Trophoblast cell (in vitro differentiated cells and primary cell): ENCODE measurements at regions not wholly inside any gene's neighbourhood (a gene's known extent, or its start where the extent isn't known, plus 50 kb on each side); places are given as distances from the start of the nearest gene placed in this dataset.

ENCODE experiments used
- DNase-seq, 2 donors: peaks; one replicate each; pipeline ENCODE4 v3.0.0-alpha.2; 2016
- H2AFZ ChIP-seq: 2 replicates; pipeline ENCODE4 v1.6.1; 2013; ENCODE audit warnings: low read length, moderate library complexity, mild to moderate bottlenecking; ENCODE audit not compliant: insufficient read depth, poor library complexity
- H2AK5ac ChIP-seq: 2 replicates; pipeline ENCODE4 v1.6.1; 2013; ENCODE audit warnings: mild to moderate bottlenecking, low read length
- H2BK120ac ChIP-seq: 2 replicates; pipeline ENCODE4 v1.6.1; 2013; ENCODE audit warnings: low read length, mild to moderate bottlenecking, moderate library complexity; ENCODE audit not compliant: insufficient read depth, poor library complexity
- H2BK12ac ChIP-seq: 2 replicates; pipeline ENCODE4 v1.6.1; 2013; ENCODE audit warnings: mild to moderate bottlenecking, low read length, moderate library complexity
- H2BK5ac ChIP-seq: 2 replicates; pipeline ENCODE4 v1.6.1; 2013; ENCODE audit warnings: low read length, low read depth, moderate library complexity, mild to moderate bottlenecking; ENCODE audit not compliant: poor library complexity
- H3K14ac ChIP-seq: 2 replicates; pipeline ENCODE4 v1.6.1; 2013; ENCODE audit warnings: mild to moderate bottlenecking, low read length
- H3K18ac ChIP-seq: 2 replicates; pipeline ENCODE4 v1.6.1; 2013; ENCODE audit warnings: mild to moderate bottlenecking, low read length
- H3K23ac ChIP-seq: 2 replicates; pipeline ENCODE4 v1.6.1; 2013; ENCODE audit warnings: low read length
- H3K27ac ChIP-seq: 2 replicates; pipeline ENCODE4 v1.5.1; 2013; ENCODE audit warnings: low read depth, mild to moderate bottlenecking, inconsistent platforms, low read length, moderate library complexity
- H3K27me3 ChIP-seq: 2 replicates; pipeline ENCODE4 v1.6.1; 2013; ENCODE audit warnings: inconsistent platforms, mild to moderate bottlenecking, low read length, moderate library complexity; ENCODE audit not compliant: insufficient read depth
- H3K36me3 ChIP-seq, 2 experiments: 1 replicate in 1 of 2; 2 replicates in 1 of 2; pipeline ENCODE4 v1.6.1; 2013; ENCODE audit warnings: low read length in 2 of 2, mild to moderate bottlenecking in 2 of 2, moderate library complexity in 1 of 2; ENCODE audit not compliant: insufficient read depth in 2 of 2, control insufficient read depth in 1 of 2
- H3K4ac ChIP-seq: 2 replicates; pipeline ENCODE4 v1.6.1; 2013; ENCODE audit warnings: low read depth, mild to moderate bottlenecking, low read length, moderate library complexity
- H3K4me1 ChIP-seq, 2 experiments: 1 replicate in 1 of 2; 2 replicates in 1 of 2; pipeline ENCODE4 v1.6.1; 2013; ENCODE audit warnings: low read length in 2 of 2, mild to moderate bottlenecking in 2 of 2, moderate library complexity in 1 of 2; ENCODE audit not compliant: insufficient read depth in 2 of 2, control insufficient read depth in 1 of 2
- H3K4me2 ChIP-seq: 2 replicates; pipeline ENCODE4 v1.6.1; 2013; ENCODE audit warnings: inconsistent platforms, mild to moderate bottlenecking, low read length, moderate library complexity
- H3K4me3 ChIP-seq: 2 replicates; pipeline ENCODE4 v1.5.1; 2013; ENCODE audit warnings: mild to moderate bottlenecking, low read depth, low read length, inconsistent platforms
- H3K79me1 ChIP-seq: one replicate; pipeline ENCODE4 v1.6.1; 2013; ENCODE audit warnings: low read length
- H3K79me2 ChIP-seq: 2 replicates; pipeline ENCODE4 v1.6.1; 2013; ENCODE audit warnings: low read length, mild to moderate bottlenecking; ENCODE audit not compliant: control insufficient read depth, insufficient read depth, poor library complexity
- H3K9ac ChIP-seq: 2 replicates; pipeline ENCODE4 v1.6.1; 2013; ENCODE audit warnings: mild to moderate bottlenecking, low read length
- H3K9me3 ChIP-seq: 2 replicates; pipeline ENCODE4 v1.6.1; 2013; ENCODE audit warnings: low read depth, mild to moderate bottlenecking, control low read depth, inconsistent platforms, low read length; ENCODE audit not compliant: insufficient read depth
- H4K12ac ChIP-seq: 2 replicates; pipeline ENCODE4 v1.6.1; 2013; ENCODE audit warnings: low read depth, mild to moderate bottlenecking, low read length, moderate library complexity
- H4K8ac ChIP-seq: 2 replicates; pipeline ENCODE4 v1.6.1; 2013; ENCODE audit warnings: low read depth, mild to moderate bottlenecking, low read length, moderate library complexity
- H4K91ac ChIP-seq: one replicate; pipeline ENCODE4 v1.6.1; 2013; ENCODE audit warnings: low read depth, mild to moderate bottlenecking, low read length, moderate library complexity
- WGBS: extraction: QIAGEN DNeasy Blood & Tissue Kit; methylation state at CpG from one replicate; pipeline ENCODE4 v1.1.7; 2013; ENCODE audit warnings: missing lambda C conversion rate; ENCODE audit not compliant: insufficient read length, insufficient coverage; ENCODE audit errors: extremely low coverage; 5-methylcytosine and 5-hydroxymethylcytosine counted together

DNA sequence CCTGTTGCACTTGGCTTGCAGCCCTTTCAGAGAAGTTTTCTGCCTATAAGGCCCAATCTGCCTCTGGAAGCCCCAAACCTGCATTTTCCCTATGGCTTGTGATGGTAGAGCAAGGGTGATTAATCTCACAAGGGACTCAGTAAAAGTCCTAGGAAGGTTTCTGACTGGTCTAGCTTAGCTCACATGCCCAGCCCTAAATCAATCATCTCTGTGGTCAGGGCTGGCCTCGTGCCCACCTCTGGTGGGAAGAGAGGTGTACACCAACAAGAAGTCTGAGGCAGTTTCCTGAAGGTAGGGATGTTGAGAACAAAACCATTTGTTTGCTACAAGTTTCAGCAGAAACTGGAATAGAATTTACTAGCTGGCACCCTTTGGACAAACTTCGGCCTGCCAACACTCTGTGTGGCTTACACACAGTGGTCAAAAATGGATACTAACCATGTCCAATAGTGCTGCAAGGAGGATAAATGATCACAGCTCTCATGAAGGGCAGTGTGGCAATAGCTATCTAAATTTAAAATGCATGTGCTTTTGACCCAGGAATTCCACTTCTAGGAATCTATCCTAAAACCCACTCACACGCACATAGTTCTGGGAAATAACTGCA, 96.4 kb downstream of the EN1 start:
- no peak overlapping the region for H3K4ac ChIP-seq
- no peak overlapping the region for H2AK5ac ChIP-seq
- no peak overlapping the region for H3K23ac ChIP-seq
- no peak overlapping the region for H3K9ac ChIP-seq
- H3K27ac ChIP-seq: no peak overlapping the region
- no peak overlapping the region for H4K91ac ChIP-seq
- no peaks in the 10 kb centered on the region for H3K79me1 ChIP-seq
- no peak overlapping the region for H3K4me2 ChIP-seq
- H2AFZ ChIP-seq: no peak overlapping the region
- H3K14ac ChIP-seq: no peak overlapping the region
- H4K12ac ChIP-seq: no peak overlapping the region
- no peak overlapping the region for H2BK12ac ChIP-seq
- DNase-seq: no peak
- H2BK120ac ChIP-seq: no peak overlapping the region
- no peaks in the 10 kb centered on the region for H3K9me3 ChIP-seq
- no peaks in the 10 kb centered on the region for H3K27me3 ChIP-seq
- no peaks in the 10 kb centered on the region for H3K79me2 ChIP-seq
- H2BK5ac ChIP-seq: no peak overlapping the region
- H4K8ac ChIP-seq: no peak overlapping the region
- no peaks in the 10 kb centered on the region for H3K36me3 ChIP-seq
- WGBS: no CpG with 5 or more reads among the region's 3 CpGs
- no peak overlapping the region for H3K4me3 ChIP-seq
- peaks cover 0 to 2% of the 10 kb centered on the region in 2 experiments for H3K4me1 ChIP-seq
- no peak overlapping the region for H3K18ac ChIP-seq

DNA sequence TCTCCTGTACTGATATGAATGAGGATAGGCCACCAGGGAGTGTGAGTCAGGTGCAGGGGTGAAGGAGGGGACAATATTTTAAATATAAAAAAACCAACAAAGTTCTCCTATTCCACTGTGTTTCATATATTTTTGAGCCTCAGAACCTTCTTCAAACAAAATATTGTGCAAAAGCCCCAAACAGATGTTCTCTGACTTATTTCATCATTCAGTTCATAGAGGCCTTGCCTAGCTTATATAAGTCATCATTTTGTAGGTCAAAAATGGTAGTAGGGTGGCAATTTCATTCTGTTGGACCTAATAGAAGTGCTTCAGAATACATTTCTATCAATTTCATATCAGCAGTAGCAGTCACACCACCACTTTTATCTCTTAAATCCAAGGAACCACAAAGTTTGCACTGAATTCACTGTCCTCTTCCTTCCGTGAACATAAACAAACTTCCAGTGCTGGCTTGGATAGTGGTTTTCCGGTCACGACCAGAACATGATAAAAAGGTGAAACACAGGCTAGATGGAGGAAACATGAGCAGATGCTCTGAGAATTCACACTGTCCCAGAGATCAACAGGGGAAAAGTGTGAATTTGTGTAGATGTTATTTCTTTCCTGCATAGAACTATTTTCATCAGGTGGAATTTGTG, 99.1 kb downstream of the EN1 start:
- Histone ChIP-seq H3K79me1 (no peaks in the 10 kb centered on the region), H3K4me2 (no peak overlapping the region)
- WGBS: no CpG with 5 or more reads among the region's 3 CpGs

DNA sequence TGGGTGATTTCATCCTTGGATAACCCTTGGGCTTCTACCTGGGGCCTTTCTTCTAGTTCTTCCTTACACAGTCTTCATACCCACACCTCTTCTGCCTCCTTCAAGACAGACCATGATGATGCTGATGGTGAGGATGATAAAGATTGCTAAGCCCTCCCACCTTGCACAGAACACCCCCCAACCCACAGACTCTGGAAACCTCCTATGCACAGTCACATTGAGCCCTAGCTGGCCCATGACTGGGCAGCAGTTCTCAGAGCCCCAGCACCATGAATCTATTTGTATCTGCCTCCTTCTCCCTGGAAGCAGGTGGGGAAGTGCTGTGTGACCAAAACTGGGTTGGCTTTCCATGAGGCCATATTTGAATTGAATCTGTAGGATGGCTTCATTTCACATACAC, 99.8 kb downstream of the EN1 start:
- Histone ChIP-seq H3K9me3 (peaks cover 10% of the 10 kb centered on the region), H3K4me3 (no peak overlapping the region), H2BK5ac (no peak overlapping the region), H3K9ac (no peak overlapping the region), H3K79me2 (no peaks in the 10 kb centered on the region), H3K36me3 (no peaks in the 10 kb centered on the region), H3K14ac (no peak overlapping the region), H2AK5ac (no peak overlapping the region), H3K4me1 (no peaks in the 10 kb centered on the region), H4K91ac (no peak overlapping the region), H3K27ac (no peak overlapping the region), H4K8ac (no peak overlapping the region), H3K4me2 (no peak overlapping the region), H4K12ac (no peak overlapping the region), H2AFZ (no peak overlapping the region), H3K23ac (no peak overlapping the region), H3K79me1 (no peaks in the 10 kb centered on the region), H2BK120ac (no peak overlapping the region), H2BK12ac (no peak overlapping the region), H3K18ac (no peak overlapping the region), H3K4ac (no peak overlapping the region), H3K27me3 (no peaks in the 10 kb centered on the region)
- DNase-seq: no peak

More for the DNA sequence above, 99.1 kb downstream of the EN1 start:
- Histone ChIP-seq H2BK5ac (no peak overlapping the region), H3K9me3 (peaks cover 8% of the 10 kb centered on the region), H2BK12ac (no peak overlapping the region), H3K79me2 (no peaks in the 10 kb centered on the region), H2AFZ (no peak overlapping the region), H3K4ac (no peak overlapping the region), H3K36me3 (no peaks in the 10 kb centered on the region), H3K14ac (no peak overlapping the region), H3K27me3 (no peaks in the 10 kb centered on the region), H2BK120ac (no peak overlapping the region), H3K9ac (no peak overlapping the region), H3K4me1 (no peaks in the 10 kb centered on the region), H4K12ac (no peak overlapping the region), H4K91ac (no peak overlapping the region), H3K4me3 (no peak overlapping the region), H3K18ac (no peak overlapping the region), H4K8ac (no peak overlapping the region), H3K27ac (no peak overlapping the region), H2AK5ac (no peak overlapping the region), H3K23ac (no peak overlapping the region)
- no peak for DNase-seq

DNA sequence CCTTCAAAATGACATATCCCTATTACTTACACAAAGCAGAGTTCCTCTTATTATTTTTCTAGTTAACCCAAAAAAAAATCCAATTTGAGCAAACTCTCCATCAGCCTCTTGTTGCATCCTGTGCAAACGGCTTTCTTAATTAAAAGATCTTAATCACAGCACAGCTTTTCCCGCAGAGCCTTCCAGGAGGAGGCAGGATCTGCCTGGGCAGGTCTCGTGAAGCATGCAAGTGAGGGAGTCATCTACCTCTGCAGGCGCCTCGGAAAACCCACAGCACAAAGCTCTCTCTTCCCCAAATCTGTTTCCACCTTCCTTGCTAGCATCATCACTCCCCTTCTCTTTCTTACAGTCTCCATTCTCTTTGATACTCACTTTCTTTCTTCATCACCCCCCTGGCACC, 100.4 kb downstream of the EN1 start:
- Histone ChIP-seq H3K4ac (no peak overlapping the region), H2AFZ (no peak overlapping the region), H4K91ac (no peak overlapping the region), H3K4me3 (no peak overlapping the region), H3K4me1 (no peaks in the 10 kb centered on the region), H3K14ac (no peak overlapping the region), H3K27ac (no peak overlapping the region), H2BK120ac (no peak overlapping the region), H3K79me2 (no peaks in the 10 kb centered on the region), H2BK5ac (no peak overlapping the region), H3K9me3 (peaks cover 11% of the 10 kb centered on the region), H3K9ac (no peak overlapping the region), H3K27me3 (no peaks in the 10 kb centered on the region), H3K36me3 (no peaks in the 10 kb centered on the region), H2BK12ac (no peak overlapping the region), H2AK5ac (no peak overlapping the region), H4K12ac (no peak overlapping the region), H3K18ac (no peak overlapping the region), H3K4me2 (no peak overlapping the region), H4K8ac (no peak overlapping the region), H3K79me1 (no peaks in the 10 kb centered on the region), H3K23ac (no peak overlapping the region)
- no CpG with 5 or more reads among the region's 5 CpGs for WGBS
- DNase-seq: no peak
